HG02798 (cell line): ENCODE measurements at regions not wholly inside any gene's neighbourhood (a gene's known extent, or its start where the extent isn't known, plus 50 kb on each side); places are given as distances from the start of the nearest gene placed in this dataset.

Experiments used
- ATAC-seq: cut with Tn5 transposase; IDR thresholded peaks from one replicate; pipeline ENCODE4 v1.9.1; 2021; ENCODE audit warnings: mild to moderate bottlenecking; ENCODE audit not compliant: unreplicated experiment, poor library complexity

DNA sequence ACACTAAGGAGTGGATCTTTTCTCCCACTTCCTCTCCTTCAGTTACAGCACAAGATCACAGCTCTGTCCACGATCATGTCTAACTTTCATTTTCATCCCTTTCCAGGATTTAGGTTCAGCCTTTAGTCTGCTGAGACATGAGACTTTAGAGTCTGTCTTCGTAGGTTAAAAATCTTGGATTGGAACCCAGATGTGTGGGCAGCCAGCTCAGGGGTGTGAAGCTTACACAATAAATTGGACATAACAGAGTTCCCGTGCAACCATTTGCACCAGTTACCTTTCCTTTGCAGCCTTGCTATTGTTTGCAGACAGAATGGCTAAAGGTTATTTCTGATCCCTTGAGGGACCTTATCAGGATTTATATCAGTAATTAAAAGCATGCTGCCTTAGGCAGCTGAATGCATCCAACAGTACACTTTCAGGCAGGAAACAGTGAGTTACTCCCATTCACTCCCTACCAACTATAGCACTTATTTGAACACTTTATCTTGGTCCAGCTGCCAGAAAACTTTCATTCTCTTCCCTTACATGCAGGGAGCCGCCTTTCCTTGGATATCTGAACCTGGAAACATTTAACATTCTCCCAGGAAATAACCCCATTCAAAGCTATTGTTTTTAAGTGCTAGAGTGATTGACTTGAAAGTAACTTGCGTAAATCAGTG lies 87.3 kb downstream of the TMEM100 start:
- no peak for ATAC-seq

DNA sequence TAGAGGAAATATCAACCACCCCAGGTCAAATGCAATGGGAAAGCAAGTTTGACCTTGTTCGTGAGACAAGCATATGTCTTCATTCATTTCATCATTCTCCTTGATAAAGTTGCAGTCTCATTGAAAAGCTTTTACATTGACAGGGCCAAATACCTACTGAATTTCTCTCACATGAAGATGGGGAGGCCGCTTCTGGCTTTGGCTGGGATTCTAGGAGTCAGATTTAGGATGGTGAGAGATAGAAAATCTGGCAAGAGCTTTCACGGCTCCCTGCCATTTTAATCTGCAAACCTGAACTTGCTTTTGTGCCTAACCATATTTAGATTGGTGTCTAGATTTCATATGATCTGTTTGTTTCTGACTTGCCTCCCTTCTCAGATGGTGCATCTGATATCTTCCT lies 88.0 kb downstream of the TMEM100 start:
- ATAC-seq = no peak

DNA sequence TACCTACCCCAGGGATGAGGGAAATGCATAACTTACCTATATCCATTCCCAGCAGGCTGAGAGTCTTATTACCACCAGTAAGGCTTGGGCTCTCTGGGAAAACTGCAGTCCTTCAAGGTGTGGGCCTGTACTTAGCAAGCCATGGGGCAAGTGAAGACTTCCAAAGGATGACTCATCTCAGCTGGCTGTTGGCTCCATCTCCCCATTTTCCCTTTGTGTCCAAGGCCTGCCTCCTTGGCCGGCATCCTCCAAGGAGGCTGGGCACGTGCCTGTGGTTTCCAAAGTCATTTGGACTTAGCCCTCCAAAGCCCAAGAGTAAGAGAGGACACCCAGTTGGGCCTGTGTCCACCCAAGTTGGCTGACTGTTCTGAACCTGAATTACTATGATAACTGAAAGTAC lies 89.8 kb downstream of the TMEM100 start:
- ATAC-seq = no peak

DNA sequence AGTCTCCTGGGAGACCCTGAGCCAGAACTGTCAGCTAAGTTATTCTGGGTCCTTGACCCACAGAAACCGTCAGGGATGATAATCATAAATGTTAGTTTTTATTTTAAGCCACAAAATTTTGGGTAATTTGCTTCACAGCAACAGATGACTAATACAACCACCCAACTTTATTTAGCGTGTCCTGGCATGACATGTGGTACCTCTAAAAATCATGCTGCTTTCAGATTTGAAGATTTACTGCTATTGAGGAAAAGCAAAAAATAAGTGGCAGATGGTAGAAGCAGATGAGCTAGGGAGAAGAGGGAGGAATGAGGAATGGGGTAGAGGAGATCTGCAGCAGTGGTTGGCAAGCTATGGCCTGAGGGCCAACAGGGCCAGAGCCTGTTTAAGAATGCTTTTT lies 90.4 kb downstream of the TMEM100 start:
- ATAC-seq = no peak

DNA sequence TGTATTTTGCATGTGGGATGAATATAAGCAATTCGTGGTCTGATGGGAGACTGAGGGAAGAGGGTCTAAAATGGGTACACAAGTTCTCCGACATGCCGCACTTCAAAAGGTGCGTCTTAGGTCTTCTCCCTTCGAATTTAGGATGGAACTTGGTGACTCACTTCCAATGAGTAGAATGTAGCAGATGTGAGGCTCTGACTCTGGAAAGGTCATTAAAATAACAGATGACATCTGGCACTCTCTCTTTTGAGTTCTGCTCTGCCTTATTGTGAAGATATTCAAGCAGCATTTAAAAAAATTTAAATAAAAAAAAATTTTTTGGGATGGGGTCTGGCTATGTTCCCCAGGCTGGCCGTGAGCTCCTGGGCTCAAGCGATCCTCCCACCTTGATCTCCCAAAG lies 92.7 kb downstream of the TMEM100 start:
- ATAC-seq = no peak

DNA sequence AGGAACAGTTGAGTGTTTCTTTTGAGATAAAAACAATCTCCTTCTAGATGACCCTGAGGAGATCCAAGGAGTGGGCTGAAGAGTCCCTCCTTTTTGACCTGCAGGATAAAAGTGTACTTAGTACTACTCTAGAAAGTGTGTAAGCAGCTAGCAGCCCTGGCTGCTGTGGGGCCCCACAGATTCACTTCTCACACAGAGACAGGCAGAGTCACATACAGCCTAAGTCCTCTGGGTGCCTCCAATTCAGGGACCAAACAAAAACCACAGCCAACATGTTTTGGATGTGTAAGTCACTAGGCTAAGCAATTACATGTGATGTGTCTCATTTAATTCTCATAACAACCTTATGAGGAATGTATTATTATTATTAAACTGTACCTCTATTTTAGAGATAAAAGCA lies 97.1 kb downstream of the TMEM100 start:
- ATAC-seq = peak; percentile 77

DNA sequence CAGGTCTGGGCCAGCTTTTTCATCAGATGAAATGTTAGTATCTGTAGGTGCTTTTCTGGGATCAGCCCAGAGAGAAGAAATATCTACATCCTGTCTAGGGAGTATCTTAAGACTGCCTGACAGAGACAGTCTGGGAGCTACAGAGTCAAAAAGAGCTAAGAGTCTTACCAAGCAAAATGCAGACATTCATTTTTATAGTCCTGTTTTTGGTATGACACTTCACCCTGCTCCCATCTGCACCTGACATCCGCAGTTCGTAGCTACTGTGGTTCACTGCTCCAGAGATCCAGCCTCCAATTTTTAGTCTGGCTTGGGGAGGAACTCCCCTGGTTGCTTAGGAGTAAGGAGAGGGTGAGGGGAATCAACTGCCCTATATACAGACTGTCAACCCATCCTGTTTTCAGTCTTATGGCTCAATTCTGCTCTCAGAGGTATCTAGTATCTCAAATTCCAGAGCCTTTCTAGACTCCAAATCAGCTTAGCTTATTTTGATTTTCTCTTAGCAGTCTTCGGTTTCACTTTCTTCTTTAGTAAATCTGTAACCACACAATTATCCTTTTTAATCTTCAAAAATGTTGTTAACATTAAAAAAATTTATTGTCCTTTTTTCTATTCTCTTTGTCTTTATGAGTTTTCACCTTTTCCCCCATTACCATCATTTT lies 97.8 kb downstream of the TMEM100 start:
- peak; percentile 43 for ATAC-seq

DNA sequence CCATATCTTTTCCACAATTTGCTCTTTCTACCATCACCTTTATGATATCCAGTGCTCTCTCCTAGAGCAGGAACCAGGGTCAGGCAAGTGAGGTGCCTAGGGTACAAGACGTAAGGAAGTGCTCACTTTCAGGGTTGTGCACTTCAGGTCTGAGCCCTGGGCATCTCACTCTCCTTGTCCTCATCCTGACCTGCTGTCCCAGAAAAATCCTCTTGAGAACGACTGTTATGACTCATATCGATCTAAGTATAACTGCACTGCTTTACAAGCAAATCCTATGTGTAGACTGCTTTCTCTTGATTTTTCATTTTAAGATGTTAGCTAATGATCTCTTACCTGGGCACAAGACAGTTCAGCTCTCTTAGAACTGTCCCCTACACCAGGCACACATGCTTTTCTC lies 100.1 kb downstream of the TMEM100 start:
- ATAC-seq = no peak

DNA sequence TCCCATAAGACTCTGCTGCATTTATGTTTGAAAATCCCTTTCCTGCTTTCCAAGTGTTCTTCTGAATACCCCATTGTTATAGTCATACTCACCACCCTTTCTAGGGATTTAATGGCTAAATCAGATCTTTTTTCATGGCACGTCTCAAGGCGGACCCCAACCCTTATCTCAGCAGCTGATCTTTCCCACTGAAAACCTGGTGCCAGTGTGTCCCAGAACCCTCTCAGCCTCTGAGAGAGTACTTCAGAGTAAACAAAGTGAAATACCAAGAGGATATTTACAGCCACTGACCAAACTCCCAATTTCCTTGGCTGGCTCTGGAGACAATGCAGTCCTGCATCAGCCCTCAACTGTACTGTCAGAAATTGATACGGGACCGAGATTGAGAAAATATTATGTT lies 101.7 kb downstream of the TMEM100 start:
- ATAC-seq = no peak

DNA sequence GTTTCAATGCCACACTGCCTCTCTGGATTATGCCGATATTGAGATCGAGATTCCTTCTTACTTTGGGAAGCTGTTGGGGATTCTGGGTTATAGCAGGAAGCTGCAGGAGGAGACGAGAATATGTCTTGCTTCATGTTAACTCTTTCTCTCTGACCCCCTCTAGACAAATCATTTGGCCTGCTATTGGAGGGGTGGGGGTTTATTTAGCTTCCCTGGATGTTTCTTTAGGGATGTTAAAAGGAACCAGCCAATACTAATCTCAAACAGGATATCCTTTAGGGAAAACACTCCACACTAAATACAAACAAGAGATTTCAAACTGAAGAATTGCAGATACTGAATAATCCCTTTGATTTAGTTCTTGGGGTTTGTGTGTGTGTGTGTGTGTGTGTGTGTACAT lies 102.6 kb downstream of the TMEM100 start:
- ATAC-seq = no peak

DNA sequence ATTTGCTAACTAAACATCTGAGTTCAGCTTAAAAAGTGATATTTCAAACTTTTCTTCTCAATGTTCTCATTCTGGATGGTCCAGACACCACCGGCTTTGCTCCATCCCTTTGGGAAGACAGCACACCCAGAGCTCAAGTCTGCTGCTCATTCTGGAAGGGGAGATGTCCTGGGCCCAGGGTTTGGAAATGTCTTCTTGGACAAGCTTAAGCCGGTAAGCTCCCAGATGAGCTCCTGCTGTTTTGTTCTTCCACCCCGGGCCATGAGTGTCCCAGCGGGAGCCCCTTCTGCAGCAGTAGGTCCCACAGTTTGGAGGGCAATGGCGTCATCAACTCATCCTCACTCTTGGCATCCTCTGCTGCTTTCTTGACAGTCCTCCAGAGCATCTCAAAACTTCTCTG lies 105.2 kb downstream of the TMEM100 start:
- ATAC-seq = no peak

DNA sequence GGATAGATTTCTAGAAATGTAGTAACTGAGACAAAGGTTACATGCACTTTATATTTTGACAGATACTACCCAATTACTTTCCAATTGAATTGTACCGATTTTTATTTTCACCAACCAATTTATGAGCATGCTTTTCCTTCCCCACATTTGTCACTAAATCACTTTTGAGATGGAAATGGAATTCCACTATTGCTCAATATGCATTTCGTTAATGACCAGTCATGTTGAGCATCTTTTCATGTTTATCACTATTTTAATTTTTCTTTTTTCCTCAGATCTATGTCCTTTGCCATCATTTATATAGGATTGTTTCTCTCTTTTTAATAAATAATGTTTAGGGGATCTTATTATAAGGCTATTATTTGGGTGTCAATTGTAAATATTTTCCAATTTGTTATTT lies 102.8 kb upstream of the SMIM36 start:
- no peak for ATAC-seq

DNA sequence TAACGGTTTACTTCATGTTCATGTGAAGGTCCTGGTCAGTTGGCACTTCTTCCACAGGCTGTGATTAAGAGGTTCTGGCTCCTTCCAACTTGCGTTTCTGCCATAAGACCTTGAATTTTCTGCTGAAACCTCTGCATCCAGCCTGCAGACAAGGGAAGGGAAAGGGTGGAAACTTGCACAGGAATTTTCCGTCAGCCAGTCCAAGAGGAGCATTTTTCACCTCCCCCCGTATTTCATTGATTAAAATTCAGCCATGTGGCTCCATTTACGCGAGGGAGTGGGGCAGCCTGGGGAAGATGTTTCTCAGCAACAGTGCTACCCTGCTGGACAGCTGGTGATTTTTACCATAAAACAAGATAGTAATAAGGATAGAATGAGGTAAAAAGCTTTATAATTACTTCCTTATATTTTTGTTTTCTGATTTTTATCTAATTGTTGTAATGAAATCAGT lies 101.5 kb upstream of the SMIM36 start:
- no peak for ATAC-seq

DNA sequence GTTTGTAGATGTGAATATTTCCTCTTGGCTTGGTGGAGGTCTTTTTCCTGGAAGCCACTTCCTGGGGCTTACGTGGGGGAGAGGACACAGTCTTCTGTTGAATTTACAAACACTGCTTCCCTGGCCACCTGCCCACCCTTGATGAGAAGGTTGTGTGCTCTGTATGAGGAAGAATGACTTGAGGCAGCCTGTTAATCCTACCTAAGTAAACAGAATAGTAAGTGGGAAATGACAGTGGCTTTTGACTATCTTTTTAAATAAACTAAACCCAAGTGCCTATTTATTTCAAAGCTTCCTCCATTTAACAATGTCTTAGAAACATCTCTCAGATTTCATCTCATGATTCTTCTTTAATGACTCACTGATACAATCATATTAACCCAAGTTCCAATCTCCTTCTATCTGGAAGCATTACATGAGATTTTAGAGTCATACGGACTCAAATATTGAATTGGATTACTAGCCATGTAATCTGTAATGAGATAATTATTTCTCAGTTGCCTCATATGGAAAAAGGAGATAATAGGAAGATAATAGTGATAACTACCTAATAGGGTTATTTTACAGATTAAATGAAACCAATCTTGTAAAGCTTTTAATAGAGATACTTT lies 96.6 kb upstream of the SMIM36 start:
- no peak for ATAC-seq

DNA sequence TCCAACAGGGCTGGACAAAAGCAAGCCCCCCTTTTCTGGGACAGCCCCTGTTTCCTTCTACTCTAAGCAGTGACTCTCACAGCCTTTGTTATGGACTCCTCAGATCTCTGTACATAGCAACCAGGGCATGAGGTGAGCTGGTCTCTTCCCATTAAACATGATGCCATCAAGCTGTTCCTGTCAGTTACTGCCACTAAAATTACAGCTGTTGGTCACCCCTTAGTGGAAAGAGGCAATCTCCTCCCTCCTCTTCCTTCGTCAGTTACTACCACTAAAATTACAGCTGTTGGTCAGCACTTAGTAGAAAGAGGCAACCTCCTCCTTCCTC lies 95.2 kb upstream of the SMIM36 start:
- no peak for ATAC-seq

DNA sequence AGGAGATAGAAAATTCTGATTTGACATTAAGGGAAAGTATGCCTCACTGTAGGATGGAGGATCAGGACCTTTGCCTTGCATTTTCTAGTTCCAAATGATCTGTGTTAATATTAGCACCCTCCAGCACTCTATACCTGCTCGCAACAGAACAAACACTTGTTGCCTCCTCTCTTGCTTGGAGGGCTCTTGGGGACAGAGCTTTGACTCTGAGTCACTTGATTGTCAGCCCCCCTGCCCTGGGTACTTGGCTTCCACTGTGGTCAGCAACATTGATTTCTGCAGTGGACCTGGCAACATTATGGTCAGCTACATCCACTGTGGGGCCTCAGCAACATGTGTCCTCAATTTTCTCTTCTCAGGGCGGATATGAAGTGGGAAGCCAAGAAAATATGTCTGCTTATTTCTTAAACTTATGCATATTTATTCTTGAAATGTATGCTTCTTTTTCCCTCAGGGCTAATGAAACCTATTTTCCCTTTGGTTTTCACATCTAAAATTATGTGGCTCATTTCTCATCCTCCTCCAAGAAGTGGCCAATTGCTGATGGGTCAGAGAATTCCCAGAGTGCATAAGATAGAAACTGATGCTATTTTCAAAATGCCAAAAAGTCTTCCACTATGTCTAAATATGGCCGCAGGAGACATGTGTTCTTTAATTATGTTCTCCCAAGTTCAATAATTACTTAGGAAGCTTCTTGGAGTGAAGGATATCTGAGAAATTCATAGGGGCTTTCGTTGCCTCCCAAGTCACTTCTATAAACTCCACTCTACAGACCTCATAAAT lies 94.6 kb upstream of the SMIM36 start:
- ATAC-seq = no peak

DNA sequence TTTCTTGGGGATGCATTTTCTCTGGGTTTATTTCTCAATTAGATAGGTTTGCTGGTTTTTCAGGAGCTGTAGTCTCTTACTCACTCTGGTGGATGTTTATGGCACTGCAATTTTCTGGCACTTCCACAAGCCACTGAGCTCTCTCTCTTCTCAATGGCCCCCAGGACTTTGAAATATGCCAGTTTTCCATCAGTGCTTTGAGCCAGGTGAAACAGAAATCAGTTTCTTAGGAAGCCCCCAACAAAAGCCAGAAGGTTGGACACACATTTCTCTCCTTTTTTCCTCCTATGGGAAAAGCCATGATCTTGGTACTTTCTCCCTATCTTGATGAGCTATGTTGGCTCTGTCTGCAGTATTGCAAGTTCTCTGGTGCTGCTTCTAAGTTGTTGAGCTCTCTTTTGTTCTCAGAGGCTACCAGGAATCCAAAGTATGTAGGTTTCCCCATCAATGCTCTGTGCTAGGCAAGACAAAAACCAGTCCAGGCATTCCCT lies 90.7 kb upstream of the SMIM36 start:
- peak; percentile 57 for ATAC-seq

DNA sequence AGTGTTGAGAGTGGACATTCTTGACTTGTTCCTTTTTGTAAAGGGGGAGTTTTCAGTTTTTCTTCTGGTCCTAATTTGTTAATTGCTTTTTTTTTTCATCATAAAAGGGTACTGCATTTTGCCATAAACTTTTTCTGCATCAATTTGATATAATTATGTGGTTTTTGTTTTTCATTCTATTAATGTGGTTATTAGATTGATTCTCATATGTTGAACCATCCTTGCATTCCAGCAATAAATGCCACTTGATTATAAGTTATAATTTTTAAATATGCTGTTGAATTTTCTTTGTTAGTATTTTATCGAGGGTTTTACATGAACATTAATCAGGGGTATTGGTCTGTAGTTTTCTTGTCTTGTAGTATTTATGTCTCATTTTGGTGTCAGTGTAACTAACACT lies 87.2 kb upstream of the SMIM36 start:
- no peak for ATAC-seq

DNA sequence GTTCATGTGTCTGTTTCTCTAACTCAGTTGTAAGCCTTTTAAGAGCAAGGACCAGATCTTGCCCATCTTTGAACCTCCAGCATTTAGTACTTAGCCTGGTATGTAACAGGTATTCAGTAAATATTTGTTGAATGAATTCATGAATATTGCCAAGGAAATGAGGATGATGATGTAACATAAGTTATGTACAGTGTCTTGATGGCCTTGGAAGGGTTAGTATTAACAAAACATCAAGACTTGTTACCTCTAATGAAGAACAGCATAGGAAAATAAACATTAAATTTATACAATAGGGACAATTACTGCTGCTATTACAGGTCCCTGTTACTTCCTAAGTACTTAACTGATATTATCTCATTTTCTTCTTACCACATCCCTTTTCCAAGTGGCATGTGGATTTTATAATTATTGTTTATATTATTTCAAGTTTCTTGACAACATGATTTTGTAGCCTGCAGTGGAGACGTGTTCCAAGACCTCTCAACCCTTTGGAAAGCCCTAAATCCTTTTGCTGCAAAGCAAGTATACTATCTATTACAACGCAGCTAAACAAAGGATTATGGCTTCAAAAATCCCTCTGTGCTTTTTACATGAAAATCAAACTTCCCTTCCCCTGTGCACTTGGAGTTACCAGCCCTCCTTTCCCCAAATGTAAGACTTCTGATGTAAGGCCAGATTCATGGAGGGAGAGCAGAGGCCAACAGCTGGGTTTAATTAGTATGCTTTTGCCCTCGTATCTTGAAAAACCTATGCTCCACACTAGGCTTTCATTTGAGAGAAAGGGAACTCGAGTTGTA lies 77.4 kb upstream of the SMIM36 start:
- ATAC-seq = no peak

DNA sequence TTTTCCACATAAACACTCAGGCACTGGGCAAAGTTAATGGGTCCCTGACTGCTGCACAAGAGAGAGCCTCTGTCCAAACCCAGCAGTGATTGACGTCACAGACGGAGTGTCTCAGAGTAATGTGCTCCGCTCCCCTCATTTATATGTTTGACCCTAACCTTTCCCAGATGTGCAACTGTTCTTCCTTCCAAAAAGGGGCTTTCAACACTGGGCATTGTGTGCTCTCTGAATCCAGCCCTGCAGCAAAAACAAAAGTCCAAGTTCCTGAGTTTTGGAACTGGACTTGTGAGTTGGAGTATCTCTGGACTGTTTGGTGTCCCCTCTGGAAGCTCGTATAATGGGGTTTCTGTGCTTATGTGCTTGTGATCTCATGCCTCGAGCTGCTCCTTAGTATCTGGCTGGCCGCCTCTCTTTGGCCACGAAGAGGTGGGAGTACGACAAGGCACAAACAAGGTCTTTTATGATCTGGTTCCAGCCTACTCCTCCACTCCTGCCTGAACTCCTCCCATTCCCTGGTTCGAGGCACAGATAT lies 76.4 kb upstream of the SMIM36 start:
- ATAC-seq = no peak
